GM23338 (cell line): ENCODE measurements at regions not wholly inside any gene's neighbourhood (a gene's known extent, or its start where the extent isn't known, plus 50 kb on each side); places are given as distances from the start of the nearest gene placed in this dataset.

Source experiments
- EZH2 ChIP-seq: fragments of 200-600 bp; sonication (generic); IDR thresholded peaks from one replicate; pipeline ENCODE4 v1.8.0; 2017; ENCODE audit warnings: antibody characterized with exemption, mild to moderate bottlenecking, low read depth; ENCODE audit not compliant: unreplicated experiment
- EZH2phosphoT487 ChIP-seq: fragments of 200-600 bp; sonication (generic); IDR thresholded peaks from one replicate; pipeline ENCODE4 v1.8.1; 2018; ENCODE audit warnings: antibody characterized with exemption; ENCODE audit not compliant: unreplicated experiment
- POLR2AphosphoS5 ChIP-seq: IDR thresholded peaks from 2 replicates; pipeline ENCODE4 v1.6.1; 2016; ENCODE audit warnings: antibody characterized with exemption, low read depth
- ZNF331 ChIP-seq: fragments of 250-450 bp; sonication (Bioruptor Pico); IDR thresholded peaks from 2 replicates; pipeline ENCODE4 v1.5.0; 2020; ENCODE audit warnings: low read depth, mild to moderate bottlenecking, moderate library complexity
- TF ChIP-seq, protein P1 (sequence below), 2 experiments: fragments of 200-600 bp in 1 of 2; sonication (generic) in 1 of 2; conservative IDR thresholded peaks; 2 replicates each; pipeline versions ENCODE4 v1.5.1 to v1.6.1; 2016 to 2017; ENCODE audit warnings: antibody characterized with exemption in 2 of 2, low read depth in 2 of 2, mild to moderate bottlenecking in 2 of 2, moderate library complexity in 1 of 2
- TF ChIP-seq, protein P2 (sequence below): IDR thresholded peaks from one replicate; pipeline ENCODE4 v1.6.1; 2018; ENCODE audit warnings: antibody characterized with exemption; ENCODE audit not compliant: unreplicated experiment

DNA sequence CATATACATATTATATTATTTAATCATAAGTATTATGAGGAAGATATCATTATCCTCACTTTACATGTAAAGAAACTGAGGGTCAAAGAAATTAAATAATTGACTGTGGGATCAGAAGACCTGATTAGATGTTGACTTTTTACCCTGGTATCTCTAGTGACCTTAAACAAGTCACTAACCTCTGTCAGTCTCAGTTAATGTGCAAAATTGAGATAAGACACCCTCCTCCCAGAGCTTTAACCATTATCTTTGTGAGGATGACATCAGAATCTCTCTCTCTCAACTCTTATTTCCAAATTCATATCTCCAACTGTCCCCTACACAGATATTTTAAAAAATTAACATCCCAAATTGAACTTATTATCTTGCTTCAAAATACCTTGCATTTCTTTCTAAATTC lies 177.8 kb downstream of the KLHL28 start:
- TF ChIP-seq EZH2, result no peak
- TF ChIP-seq, protein P1, sequence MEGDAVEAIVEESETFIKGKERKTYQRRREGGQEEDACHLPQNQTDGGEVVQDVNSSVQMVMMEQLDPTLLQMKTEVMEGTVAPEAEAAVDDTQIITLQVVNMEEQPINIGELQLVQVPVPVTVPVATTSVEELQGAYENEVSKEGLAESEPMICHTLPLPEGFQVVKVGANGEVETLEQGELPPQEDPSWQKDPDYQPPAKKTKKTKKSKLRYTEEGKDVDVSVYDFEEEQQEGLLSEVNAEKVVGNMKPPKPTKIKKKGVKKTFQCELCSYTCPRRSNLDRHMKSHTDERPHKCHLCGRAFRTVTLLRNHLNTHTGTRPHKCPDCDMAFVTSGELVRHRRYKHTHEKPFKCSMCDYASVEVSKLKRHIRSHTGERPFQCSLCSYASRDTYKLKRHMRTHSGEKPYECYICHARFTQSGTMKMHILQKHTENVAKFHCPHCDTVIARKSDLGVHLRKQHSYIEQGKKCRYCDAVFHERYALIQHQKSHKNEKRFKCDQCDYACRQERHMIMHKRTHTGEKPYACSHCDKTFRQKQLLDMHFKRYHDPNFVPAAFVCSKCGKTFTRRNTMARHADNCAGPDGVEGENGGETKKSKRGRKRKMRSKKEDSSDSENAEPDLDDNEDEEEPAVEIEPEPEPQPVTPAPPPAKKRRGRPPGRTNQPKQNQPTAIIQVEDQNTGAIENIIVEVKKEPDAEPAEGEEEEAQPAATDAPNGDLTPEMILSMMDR (conservative IDR thresholded peaks at IDR 0.05; ENCODE audit: low read depth in 2 of 2), result no peak
- TF ChIP-seq, protein P2, sequence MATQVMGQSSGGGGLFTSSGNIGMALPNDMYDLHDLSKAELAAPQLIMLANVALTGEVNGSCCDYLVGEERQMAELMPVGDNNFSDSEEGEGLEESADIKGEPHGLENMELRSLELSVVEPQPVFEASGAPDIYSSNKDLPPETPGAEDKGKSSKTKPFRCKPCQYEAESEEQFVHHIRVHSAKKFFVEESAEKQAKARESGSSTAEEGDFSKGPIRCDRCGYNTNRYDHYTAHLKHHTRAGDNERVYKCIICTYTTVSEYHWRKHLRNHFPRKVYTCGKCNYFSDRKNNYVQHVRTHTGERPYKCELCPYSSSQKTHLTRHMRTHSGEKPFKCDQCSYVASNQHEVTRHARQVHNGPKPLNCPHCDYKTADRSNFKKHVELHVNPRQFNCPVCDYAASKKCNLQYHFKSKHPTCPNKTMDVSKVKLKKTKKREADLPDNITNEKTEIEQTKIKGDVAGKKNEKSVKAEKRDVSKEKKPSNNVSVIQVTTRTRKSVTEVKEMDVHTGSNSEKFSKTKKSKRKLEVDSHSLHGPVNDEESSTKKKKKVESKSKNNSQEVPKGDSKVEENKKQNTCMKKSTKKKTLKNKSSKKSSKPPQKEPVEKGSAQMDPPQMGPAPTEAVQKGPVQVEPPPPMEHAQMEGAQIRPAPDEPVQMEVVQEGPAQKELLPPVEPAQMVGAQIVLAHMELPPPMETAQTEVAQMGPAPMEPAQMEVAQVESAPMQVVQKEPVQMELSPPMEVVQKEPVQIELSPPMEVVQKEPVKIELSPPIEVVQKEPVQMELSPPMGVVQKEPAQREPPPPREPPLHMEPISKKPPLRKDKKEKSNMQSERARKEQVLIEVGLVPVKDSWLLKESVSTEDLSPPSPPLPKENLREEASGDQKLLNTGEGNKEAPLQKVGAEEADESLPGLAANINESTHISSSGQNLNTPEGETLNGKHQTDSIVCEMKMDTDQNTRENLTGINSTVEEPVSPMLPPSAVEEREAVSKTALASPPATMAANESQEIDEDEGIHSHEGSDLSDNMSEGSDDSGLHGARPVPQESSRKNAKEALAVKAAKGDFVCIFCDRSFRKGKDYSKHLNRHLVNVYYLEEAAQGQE, result no peak
- TF ChIP-seq EZH2phosphoT487, result no peak
- TF ChIP-seq POLR2AphosphoS5, result no peak
- no peak for TF ChIP-seq ZNF331
